ENCODE measurements at regions not wholly inside any gene's neighbourhood (a gene's known extent, or its start where the extent isn't known, plus 50 kb on each side); places are given as distances from the start of the nearest gene placed in this dataset.

DNA sequence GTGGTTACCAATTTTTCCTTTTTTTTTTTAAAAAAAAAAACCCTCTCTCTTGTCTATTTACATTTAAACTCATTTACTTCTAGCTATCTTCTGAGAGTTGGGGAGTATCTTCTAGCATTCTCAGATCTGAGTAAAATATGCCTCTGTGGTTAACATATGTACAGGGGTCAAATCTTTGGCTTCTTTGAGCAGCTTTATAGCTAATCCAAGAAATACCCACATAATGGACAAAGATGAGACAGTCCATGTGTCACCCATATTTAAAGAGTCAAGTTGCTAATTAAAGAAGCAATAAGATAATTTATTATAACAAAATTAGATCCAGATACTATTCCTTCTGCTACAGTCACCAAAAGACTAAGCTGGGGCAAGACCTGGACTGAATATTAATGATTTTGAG, 139.0 kb upstream of the HNRNPA3 start:
- TF ChIP-seq, protein P1, sequence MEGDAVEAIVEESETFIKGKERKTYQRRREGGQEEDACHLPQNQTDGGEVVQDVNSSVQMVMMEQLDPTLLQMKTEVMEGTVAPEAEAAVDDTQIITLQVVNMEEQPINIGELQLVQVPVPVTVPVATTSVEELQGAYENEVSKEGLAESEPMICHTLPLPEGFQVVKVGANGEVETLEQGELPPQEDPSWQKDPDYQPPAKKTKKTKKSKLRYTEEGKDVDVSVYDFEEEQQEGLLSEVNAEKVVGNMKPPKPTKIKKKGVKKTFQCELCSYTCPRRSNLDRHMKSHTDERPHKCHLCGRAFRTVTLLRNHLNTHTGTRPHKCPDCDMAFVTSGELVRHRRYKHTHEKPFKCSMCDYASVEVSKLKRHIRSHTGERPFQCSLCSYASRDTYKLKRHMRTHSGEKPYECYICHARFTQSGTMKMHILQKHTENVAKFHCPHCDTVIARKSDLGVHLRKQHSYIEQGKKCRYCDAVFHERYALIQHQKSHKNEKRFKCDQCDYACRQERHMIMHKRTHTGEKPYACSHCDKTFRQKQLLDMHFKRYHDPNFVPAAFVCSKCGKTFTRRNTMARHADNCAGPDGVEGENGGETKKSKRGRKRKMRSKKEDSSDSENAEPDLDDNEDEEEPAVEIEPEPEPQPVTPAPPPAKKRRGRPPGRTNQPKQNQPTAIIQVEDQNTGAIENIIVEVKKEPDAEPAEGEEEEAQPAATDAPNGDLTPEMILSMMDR (IDR thresholded peaks at IDR 0.05): no peak
- TF ChIP-seq EP300 (IDR thresholded peaks at IDR 0.05): no peak
